GM18508 (cell line): ENCODE measurements at regions not wholly inside any gene's neighbourhood (a gene's known extent, or its start where the extent isn't known, plus 50 kb on each side); places are given as distances from the start of the nearest gene placed in this dataset.
"Not testable (repeated sequence)": the region's sequence is repeated elsewhere in the genome, so short reads cannot be mapped to it uniquely, and the experiment has no call there.

Experiments
- ATAC-seq: cut with Tn5 transposase; IDR thresholded peaks from one replicate; pipeline ENCODE4 v1.9.1; 2021; ENCODE audit warnings: moderate number of reproducible peaks; ENCODE audit not compliant: insufficient read depth, unreplicated experiment

GRCh38 chr15:38722236-38722635 is 157.6 kb upstream of the RASGRP1 start:
- no peak for ATAC-seq

DNA sequence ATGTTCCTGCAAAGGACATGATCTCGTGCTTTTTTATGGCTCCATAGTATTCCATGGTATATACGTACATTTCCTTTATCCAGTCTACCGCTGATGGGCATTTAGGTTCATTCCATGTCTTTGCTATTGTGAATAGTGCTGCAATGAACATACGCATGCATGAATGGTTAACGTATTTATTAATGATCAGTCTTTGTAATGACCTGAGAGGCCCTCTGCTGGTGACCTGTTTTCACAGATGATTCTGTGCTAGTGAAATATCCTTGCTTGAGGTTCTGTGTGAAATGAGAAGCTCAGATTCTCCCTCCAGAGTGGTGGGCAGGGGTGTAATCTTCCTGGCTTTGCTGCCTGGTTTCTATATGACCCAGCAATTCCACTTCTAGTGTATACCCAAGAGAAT is 160.2 kb upstream of the RASGRP1 start:
- ATAC-seq = no peak

- ATAC-seq = no peak
Measured at GRCh38 chr15:38726187-38726586, 161.6 kb upstream of the RASGRP1 start.

DNA sequence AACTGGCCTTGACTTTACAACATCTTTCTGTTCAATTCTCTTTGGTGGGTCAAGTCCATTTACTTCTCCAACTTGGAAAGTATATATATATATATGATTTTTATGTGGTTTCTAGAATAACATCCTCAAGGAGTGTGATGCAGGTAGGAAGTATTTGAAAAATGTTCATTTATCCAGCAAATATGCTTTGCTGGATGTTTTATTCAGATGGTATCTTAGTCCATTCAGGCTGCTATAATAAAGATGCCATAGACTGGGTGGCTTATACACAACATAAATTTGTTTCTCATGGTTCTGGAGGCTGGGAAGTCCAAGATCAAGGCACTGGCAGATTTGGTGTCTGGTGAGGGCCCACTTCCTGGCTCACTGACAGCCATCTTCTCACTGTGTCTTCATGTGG is 168.7 kb upstream of the RASGRP1 start:
- no peak for ATAC-seq

- no peak for ATAC-seq
Measured at GRCh38 chr15:38740206-38740605, 175.6 kb upstream of the RASGRP1 start.

- no peak for ATAC-seq
Measured at GRCh38 chr15:38743147-38743546, 178.5 kb upstream of the RASGRP1 start.

- no peak for ATAC-seq
Measured at GRCh38 chr15:38745126-38745525, 180.5 kb upstream of the RASGRP1 start.

GRCh38 chr15:38745626-38746025 is 181.0 kb upstream of the RASGRP1 start:
- ATAC-seq = no peak

GRCh38 chr15:38746211-38746610 is 181.6 kb upstream of the RASGRP1 start:
- no peak for ATAC-seq

- no peak for ATAC-seq
Measured at GRCh38 chr15:38748710-38749109, 184.1 kb upstream of the RASGRP1 start.

GRCh38 chr15:38750786-38751185 is 186.2 kb upstream of the RASGRP1 start:
- no peak for ATAC-seq

DNA sequence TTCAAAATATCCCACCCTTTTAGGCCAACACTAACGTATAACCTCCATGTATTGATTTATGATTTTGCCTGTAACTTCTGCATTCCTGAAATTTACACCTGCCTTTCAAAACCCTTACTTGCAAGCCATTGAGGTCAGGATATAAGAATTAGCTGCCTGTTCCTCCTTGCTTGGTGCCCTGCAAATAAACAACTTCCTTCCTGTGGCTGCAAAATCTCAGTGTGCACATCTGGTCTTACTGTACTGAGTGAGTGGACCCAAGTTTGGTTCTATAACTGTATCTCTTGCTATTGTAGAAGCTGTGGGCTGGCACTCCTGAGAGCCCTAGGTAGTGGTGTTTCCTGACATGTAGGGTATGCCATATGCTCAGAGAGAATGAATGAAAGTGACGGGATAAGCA is 191.1 kb upstream of the RASGRP1 start:
- ATAC-seq = no peak

- ATAC-seq = no peak
Measured at GRCh38 chr15:38756441-38756840, 191.8 kb upstream of the RASGRP1 start.

DNA sequence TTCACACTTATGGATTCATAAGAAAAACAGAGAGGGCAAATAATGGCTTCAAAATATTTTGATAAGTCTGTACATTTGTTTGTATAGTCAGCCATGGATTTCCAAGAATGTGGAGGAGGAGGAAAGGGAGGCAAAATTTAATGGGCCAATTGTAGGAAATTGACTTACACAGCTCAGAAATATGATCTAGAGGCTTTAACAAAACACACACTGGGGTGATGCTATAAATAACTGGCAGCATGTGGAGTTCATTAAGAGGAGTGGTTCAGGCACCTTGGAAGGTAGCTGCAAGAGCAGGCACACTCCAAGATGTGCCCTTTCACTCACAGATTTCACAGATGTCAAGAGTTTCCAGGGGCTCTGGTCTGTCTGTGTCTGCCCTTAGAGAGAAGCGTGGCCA is 193.4 kb upstream of the RASGRP1 start:
- ATAC-seq = no peak

DNA sequence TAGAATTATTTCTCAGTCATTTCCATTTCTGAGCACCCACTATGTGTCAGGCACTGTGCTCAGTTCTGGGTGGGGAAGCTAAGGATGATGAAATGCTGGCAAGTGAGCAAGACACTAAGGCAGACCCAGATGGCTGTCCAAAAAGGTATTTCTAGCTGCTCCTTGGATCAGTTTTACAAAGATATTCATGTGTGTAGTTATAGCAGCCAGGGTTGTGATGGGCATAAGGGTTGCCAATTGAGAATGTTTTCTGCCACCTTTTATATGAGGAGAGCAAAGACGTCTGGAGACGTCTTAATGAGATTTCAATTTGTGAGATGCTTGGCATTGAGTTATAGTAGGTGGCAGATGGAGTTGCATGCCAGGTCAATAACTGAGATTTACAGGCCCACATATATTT is 197.1 kb upstream of the RASGRP1 start:
- ATAC-seq = no peak

GRCh38 chr15:38768970-38769369 is 204.4 kb upstream of the RASGRP1 start:
- no peak for ATAC-seq

- ATAC-seq = no peak
Measured at GRCh38 chr15:38769492-38769891, 204.9 kb upstream of the RASGRP1 start.

GRCh38 chr15:38774076-38774475 is 209.5 kb upstream of the RASGRP1 start:
- ATAC-seq = not testable (repeated sequence)

DNA sequence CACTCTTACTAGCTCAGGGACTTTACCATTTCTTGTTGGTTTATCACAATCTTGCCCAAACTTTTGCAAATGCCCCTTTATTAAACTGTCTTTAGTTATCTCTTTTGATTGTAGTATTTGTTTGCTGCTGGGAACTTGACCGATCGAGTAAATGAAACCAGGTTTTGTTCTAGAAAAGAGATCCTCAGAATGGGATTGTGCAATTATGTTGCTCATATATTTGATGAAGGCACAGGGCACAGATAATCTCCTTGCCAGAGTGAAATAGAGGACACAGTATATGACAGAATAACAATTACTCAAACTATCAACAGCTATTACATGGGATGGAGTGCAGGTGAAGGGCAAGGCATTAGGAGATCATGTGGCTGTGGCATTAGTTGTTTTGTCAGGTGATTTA is 216.6 kb upstream of the RASGRP1 start:
- no peak for ATAC-seq

GRCh38 chr15:38782156-38782555 is 217.5 kb upstream of the RASGRP1 start:
- ATAC-seq = no peak

GRCh38 chr15:38788918-38789317 is 224.3 kb upstream of the RASGRP1 start:
- ATAC-seq = no peak

- ATAC-seq = no peak
Measured at GRCh38 chr15:38789566-38789965, 225.0 kb upstream of the RASGRP1 start.

DNA sequence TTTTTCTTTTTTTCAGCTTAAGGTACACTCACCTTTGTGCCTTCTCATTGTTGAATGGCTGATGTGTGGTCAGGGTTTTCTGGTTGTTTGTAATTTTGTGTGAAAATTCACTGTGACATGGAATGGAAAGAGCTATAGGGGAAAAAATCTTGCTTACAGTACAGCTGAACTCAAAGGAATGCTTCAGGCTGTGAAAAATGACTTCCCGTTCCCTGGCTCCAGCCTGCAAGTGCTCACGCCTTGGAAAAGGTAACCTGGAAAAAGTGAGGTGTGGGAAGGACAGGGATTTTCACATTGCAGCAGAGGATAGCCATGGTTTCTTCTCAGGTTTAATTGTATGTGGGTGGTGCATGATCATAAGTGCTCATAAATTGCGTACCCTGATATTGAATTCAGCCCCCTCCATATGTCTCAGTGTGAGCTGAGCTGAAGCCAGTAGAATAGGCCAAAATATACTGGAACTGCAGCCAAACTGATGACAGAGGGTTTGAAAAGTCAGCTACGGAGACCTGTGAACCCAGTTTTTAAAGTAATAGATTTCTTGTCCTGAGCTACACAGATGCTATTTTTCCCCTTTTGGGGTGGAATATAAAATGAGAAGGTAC is 228.7 kb upstream of the RASGRP1 start:
- no peak for ATAC-seq
